ENCODE measurements at regions not wholly inside any gene's neighbourhood (a gene's known extent, or its start where the extent isn't known, plus 50 kb on each side); places are given as distances from the start of the nearest gene placed in this dataset.

DNA sequence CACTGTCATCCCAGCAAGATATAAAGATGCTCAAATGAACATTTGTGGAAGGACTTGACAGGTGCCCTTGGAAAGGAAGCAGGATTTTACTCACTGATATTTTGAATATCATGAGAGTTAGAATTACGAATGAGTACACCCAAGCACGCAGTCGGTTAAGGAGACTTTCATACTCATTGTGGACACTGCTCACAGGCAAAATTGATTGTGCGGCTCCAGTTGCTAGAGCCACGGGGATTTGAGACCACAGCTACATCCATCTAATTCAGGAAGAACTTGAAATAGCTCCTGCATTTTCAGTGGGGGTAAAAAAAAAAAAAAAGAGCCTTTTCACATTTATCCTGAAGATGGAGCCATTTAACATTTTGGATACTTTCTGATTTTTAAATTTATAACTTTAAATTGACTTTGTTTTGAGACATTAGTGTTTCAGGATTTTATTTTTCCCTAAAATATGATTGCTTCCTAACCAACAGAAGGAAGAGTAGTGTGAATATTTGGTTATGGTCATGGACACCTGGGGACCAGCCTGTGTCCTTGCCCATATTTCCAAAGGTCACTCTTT, 1080.1 kb upstream of the EEF2KMT start:
- no peaks in the 10 kb centered on the region for H3K36me3 Mint-ChIP-seq
- TF ChIP-seq, protein P1, sequence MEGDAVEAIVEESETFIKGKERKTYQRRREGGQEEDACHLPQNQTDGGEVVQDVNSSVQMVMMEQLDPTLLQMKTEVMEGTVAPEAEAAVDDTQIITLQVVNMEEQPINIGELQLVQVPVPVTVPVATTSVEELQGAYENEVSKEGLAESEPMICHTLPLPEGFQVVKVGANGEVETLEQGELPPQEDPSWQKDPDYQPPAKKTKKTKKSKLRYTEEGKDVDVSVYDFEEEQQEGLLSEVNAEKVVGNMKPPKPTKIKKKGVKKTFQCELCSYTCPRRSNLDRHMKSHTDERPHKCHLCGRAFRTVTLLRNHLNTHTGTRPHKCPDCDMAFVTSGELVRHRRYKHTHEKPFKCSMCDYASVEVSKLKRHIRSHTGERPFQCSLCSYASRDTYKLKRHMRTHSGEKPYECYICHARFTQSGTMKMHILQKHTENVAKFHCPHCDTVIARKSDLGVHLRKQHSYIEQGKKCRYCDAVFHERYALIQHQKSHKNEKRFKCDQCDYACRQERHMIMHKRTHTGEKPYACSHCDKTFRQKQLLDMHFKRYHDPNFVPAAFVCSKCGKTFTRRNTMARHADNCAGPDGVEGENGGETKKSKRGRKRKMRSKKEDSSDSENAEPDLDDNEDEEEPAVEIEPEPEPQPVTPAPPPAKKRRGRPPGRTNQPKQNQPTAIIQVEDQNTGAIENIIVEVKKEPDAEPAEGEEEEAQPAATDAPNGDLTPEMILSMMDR (IDR thresholded peaks at IDR 0.05; ENCODE audit: unreplicated experiment) = no peak
- H3K4me1 Mint-ChIP-seq = no peaks in the 10 kb centered on the region
- DNase-seq (ENCODE audit: low spot score in 2 of 2, unreplicated experiment in 2 of 2) = no peak
- no peak overlapping the region for H3K4me3 Mint-ChIP-seq
- no peaks in the 10 kb centered on the region for H3K9me3 Mint-ChIP-seq
- H3K27me3 Mint-ChIP-seq (ENCODE audit: low read depth) = peaks cover 2% of the 10 kb centered on the region
- H3K27ac Mint-ChIP-seq = no peak overlapping the region

DNA sequence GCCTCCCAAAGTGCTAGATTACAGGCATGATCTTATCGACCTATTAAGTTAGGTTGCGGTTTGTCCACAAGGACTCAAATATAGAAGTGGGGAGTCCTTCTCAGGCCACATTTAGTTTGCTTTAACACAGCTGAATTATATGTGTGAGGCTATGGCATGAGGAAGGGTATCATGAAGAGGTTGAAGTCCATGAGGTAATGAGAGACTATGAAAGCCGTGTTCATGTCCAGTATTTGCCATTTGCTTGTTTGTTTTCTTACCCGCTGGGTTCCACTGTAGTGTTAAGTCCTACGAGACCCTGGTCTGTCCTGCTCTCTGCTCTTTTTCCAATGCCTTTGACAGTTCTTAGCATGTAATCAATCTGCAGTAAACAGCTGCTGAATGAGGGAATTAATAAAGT, 1072.4 kb upstream of the EEF2KMT start:
- Mint-ChIP-seq H3K27ac (no peak overlapping the region), H3K36me3 (no peaks in the 10 kb centered on the region), H3K27me3 (ENCODE audit: low read depth) (peaks cover 1% of the 10 kb centered on the region), H3K9me3 (no peaks in the 10 kb centered on the region), H3K4me3 (no peak overlapping the region), H3K4me1 (no peaks in the 10 kb centered on the region)
- no peak for DNase-seq (ENCODE audit: low spot score in 2 of 2, unreplicated experiment in 2 of 2)
- TF ChIP-seq, protein P1 (IDR thresholded peaks at IDR 0.05; ENCODE audit: unreplicated experiment) = no peak

- H3K27me3 Mint-ChIP-seq (ENCODE audit: low read depth) = peaks cover 2% of the 10 kb centered on the region
- no peaks in the 10 kb centered on the region for H3K4me1 Mint-ChIP-seq
- no peak overlapping the region for H3K27ac Mint-ChIP-seq
- H3K36me3 Mint-ChIP-seq = no peaks in the 10 kb centered on the region
- no peak for DNase-seq (ENCODE audit: low spot score in 2 of 2, unreplicated experiment in 2 of 2)
- no peaks in the 10 kb centered on the region for H3K9me3 Mint-ChIP-seq
- TF ChIP-seq, protein P1 (IDR thresholded peaks at IDR 0.05; ENCODE audit: unreplicated experiment) = peak; percentile 43
- no peak overlapping the region for H3K4me3 Mint-ChIP-seq
Observed at GRCh38 chr16:6165330-6165979, 1067.9 kb upstream of the EEF2KMT start.

- Mint-ChIP-seq H3K4me3 (no peak overlapping the region), H3K27me3 (ENCODE audit: low read depth) (peaks cover 2% of the 10 kb centered on the region), H3K4me1 (no peaks in the 10 kb centered on the region), H3K9me3 (no peaks in the 10 kb centered on the region), H3K27ac (no peak overlapping the region), H3K36me3 (no peaks in the 10 kb centered on the region)
- TF ChIP-seq, protein P1 (IDR thresholded peaks at IDR 0.05; ENCODE audit: unreplicated experiment) = no peak
- no peak for DNase-seq (ENCODE audit: low spot score in 2 of 2, unreplicated experiment in 2 of 2)
Observed at GRCh38 chr16:6160871-6161270, 1063.3 kb upstream of the EEF2KMT start.

DNA sequence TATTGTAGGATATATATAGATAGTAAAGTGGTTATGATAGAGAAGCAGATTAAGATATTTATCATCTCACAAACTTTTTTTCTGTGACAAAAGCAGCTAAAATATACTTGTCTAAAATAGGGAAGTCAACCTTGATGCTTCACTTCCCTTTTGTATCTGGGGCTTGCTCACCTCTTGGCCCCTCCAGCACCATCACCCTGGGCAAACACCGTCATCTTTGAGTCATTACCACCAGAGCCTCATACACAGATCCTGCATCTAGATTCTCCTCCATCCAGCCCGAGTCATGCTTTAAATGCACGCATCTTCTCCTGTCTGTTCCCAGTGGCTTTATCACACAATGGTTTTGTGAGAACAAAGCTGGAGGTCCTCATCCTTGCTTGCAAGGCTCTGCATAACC, 1062.7 kb upstream of the EEF2KMT start:
- Mint-ChIP-seq H3K4me1 (no peaks in the 10 kb centered on the region), H3K36me3 (no peaks in the 10 kb centered on the region), H3K4me3 (no peak overlapping the region), H3K27ac (no peak overlapping the region), H3K9me3 (no peaks in the 10 kb centered on the region), H3K27me3 (ENCODE audit: low read depth) (peaks cover 2% of the 10 kb centered on the region)
- TF ChIP-seq, protein P1 (IDR thresholded peaks at IDR 0.05; ENCODE audit: unreplicated experiment) = no peak
- no peak for DNase-seq (ENCODE audit: low spot score in 2 of 2, unreplicated experiment in 2 of 2)
